Endothelial cell of umbilical vein (primary cell): ENCODE measurements at regions not wholly inside any gene's neighbourhood (a gene's known extent, or its start where the extent isn't known, plus 50 kb on each side); places are given as distances from the start of the nearest gene placed in this dataset.

Experiments
- BruUV-seq: library from RNA; stranded (reverse); fragments of 400-500 nt; replicated peaks from 2 replicates; lab custom pipeline; 2021; lab: Mats Ljungman, UMichigan
- CTCF ChIA-PET: fragments of 300-600, 350-600 bp; sonication (Branson Sonifier 250); formaldehyde crosslinking; loops from one replicate; lab custom pipeline; 2021; ENCODE audit warnings: antibody characterized with exemption, inconsistent platforms; lab: Charles Lee
- POLR2A ChIA-PET: fragments of 300-600, 350-600 bp; sonication (Branson Sonifier 250); formaldehyde crosslinking; loops from one replicate; lab custom pipeline; 2021; ENCODE audit warnings: antibody characterized with exemption, inconsistent platforms; lab: Charles Lee
- DNase-seq: peaks from one replicate; pipeline ENCODE4 v3.0.0-alpha.2; 2011; ENCODE audit warnings: low read depth, low spot score
- FAIRE-seq: peaks from 2 replicates; lab custom pipeline; 2011; peaks lifted over from hg19 to GRCh38; lab: Jason Lieb, UNC
- H2AFZ ChIP-seq: 2 replicates; pipeline ENCODE4 v1.6.0; 2012; ENCODE audit warnings: low read depth, low read length, control low read depth, inconsistent platforms
- H3K27ac ChIP-seq: 2 replicates; pipeline ENCODE4 v1.5.1; 2011; ENCODE audit warnings: low read depth, mild to moderate bottlenecking, control low read depth, low read length, moderate library complexity; ENCODE audit not compliant: insufficient read depth
- H3K27me3 ChIP-seq, 2 experiments: 2 replicates each; pipeline versions ENCODE4 v1.6.0 to v1.6.1; 2011; ENCODE audit warnings: low read length in 2 of 2, mixed read lengths in 1 of 2; ENCODE audit not compliant: control insufficient read depth in 2 of 2, insufficient read depth in 2 of 2
- H3K36me3 ChIP-seq, 2 experiments: 2 replicates in 1 of 2; 3 replicates in 1 of 2; pipeline ENCODE4 v1.5.1; 2011; ENCODE audit warnings: low read length in 2 of 2, mild to moderate bottlenecking in 1 of 2, moderate library complexity in 1 of 2; ENCODE audit not compliant: control insufficient read depth in 2 of 2, insufficient read depth in 2 of 2; ENCODE audit errors: extremely low read depth in 1 of 2
- H3K4me1 ChIP-seq: 3 replicates; pipeline ENCODE4 v1.5.1; 2011; ENCODE audit warnings: mild to moderate bottlenecking, low read length; ENCODE audit not compliant: control insufficient read depth, insufficient read depth; ENCODE audit errors: extremely low read depth
- H3K4me2 ChIP-seq: 2 replicates; pipeline ENCODE4 v1.6.1; 2011; ENCODE audit warnings: low read length, control low read depth, mixed read lengths; ENCODE audit not compliant: insufficient read depth
- H3K4me3 ChIP-seq, 3 experiments: fragments of 200-600 bp in 1 of 3; sonication (generic), shearing (Covaris generic) in 1 of 3; replicated peaks in 1 of 3; 2 replicates each; pipeline ENCODE4 v1.5.1; 2011 to 2016; ENCODE audit warnings: control low read depth in 3 of 3, low read length in 3 of 3, mild to moderate bottlenecking in 2 of 3, inconsistent platforms in 1 of 3, low read depth in 1 of 3, moderate library complexity in 1 of 3; ENCODE audit not compliant: insufficient read depth in 1 of 3
- H3K79me2 ChIP-seq: 2 replicates; pipeline ENCODE4 v1.6.0; 2012; ENCODE audit warnings: low read length, inconsistent platforms; ENCODE audit not compliant: control insufficient read depth, insufficient read depth
- H3K9ac ChIP-seq: replicated peaks from 2 replicates; pipeline ENCODE3; 2011; ENCODE audit warnings: low read length, control low read depth; ENCODE audit not compliant: insufficient read depth; ENCODE audit errors: extremely low read depth
- H3K9me1 ChIP-seq: replicated peaks from 3 replicates; pipeline ENCODE4 v1.6.0; 2011; ENCODE audit warnings: mild to moderate bottlenecking, low read length; ENCODE audit not compliant: control insufficient read depth, insufficient read depth; ENCODE audit errors: extremely low read depth
- H3K9me3 ChIP-seq: replicated peaks from 2 replicates; pipeline ENCODE4 v1.5.1; 2012; ENCODE audit warnings: low read length, inconsistent platforms; ENCODE audit not compliant: control insufficient read depth, insufficient read depth
- H4K20me1 ChIP-seq: replicated peaks from 2 replicates; pipeline ENCODE3; 2011; ENCODE audit warnings: mild to moderate bottlenecking, low read length; ENCODE audit not compliant: control insufficient read depth, insufficient read depth; ENCODE audit errors: extremely low read depth
- CTCF ChIP-seq, 2 donors: IDR thresholded peaks; 1 replicate in 1 of 2; 2 replicates in 1 of 2; pipeline ENCODE4 v1.5.1; 2011; ENCODE audit warnings: low read length in 2 of 2, mild to moderate bottlenecking in 2 of 2, moderate library complexity in 2 of 2, control low read depth in 1 of 2, inconsistent platforms in 1 of 2, low read depth in 1 of 2; ENCODE audit not compliant: insufficient read depth in 1 of 2; ENCODE audit errors: extremely low read depth in 1 of 2
- EZH2 ChIP-seq: IDR thresholded peaks from 2 replicates; pipeline ENCODE4 v1.6.1; 2012; ENCODE audit warnings: borderline replicate concordance, low read depth, mild to moderate bottlenecking, moderate library complexity, low read length, inconsistent platforms; ENCODE audit not compliant: severe bottlenecking
- FOS ChIP-seq: IDR thresholded peaks from 2 replicates; pipeline ENCODE4 v1.6.1; 2011; ENCODE audit warnings: mild to moderate bottlenecking, low read length, moderate library complexity, borderline replicate concordance; ENCODE audit not compliant: insufficient read depth
- GATA2 ChIP-seq: IDR thresholded peaks from 2 replicates; pipeline ENCODE4 v1.7.0; 2011; ENCODE audit warnings: low read depth, mild to moderate bottlenecking, moderate library complexity, mixed read lengths, low read length; ENCODE audit not compliant: insufficient read length, insufficient read depth
- JUN ChIP-seq: IDR thresholded peaks from 2 replicates; pipeline ENCODE4 v1.6.1; 2011; ENCODE audit warnings: borderline replicate concordance, low read depth; ENCODE audit not compliant: insufficient read length, insufficient read depth
- MYC ChIP-seq: IDR thresholded peaks from one replicate; pipeline ENCODE4 v1.6.1; 2011; ENCODE audit warnings: mild to moderate bottlenecking, low read depth, low read length
- POLR2A ChIP-seq: IDR thresholded peaks from 2 replicates; pipeline ENCODE4 v1.6.1; 2012; ENCODE audit warnings: low read depth, mild to moderate bottlenecking, control low read depth, low read length
- POLR2AphosphoS5 ChIP-seq: IDR thresholded peaks from 2 replicates; pipeline ENCODE4 v1.6.1; 2012; ENCODE audit warnings: low read depth, mild to moderate bottlenecking, control low read depth, low read length, moderate library complexity; ENCODE audit not compliant: insufficient read depth
- dilution Hi-C: fragments of 300-500 bp; cut with MboI; formaldehyde crosslinking; loops from one replicate; pipeline ENCODE4 v1.15.0; 2019; ENCODE audit warnings: low sequenced_read_pairs; ENCODE audit not compliant: extremely low pct_ligation_motif_present
- intact Hi-C: fragments of 100-400 bp; cut with micrococcal nuclease; formaldehyde crosslinking; loops from one replicate; pipeline ENCODE4 v1.10.0; 2022
- TF ChIP-seq, protein P1 (sequence below): IDR thresholded peaks from 2 replicates; pipeline ENCODE4 v1.6.1; 2011; ENCODE audit not compliant: insufficient read depth, insufficient read length

DNA sequence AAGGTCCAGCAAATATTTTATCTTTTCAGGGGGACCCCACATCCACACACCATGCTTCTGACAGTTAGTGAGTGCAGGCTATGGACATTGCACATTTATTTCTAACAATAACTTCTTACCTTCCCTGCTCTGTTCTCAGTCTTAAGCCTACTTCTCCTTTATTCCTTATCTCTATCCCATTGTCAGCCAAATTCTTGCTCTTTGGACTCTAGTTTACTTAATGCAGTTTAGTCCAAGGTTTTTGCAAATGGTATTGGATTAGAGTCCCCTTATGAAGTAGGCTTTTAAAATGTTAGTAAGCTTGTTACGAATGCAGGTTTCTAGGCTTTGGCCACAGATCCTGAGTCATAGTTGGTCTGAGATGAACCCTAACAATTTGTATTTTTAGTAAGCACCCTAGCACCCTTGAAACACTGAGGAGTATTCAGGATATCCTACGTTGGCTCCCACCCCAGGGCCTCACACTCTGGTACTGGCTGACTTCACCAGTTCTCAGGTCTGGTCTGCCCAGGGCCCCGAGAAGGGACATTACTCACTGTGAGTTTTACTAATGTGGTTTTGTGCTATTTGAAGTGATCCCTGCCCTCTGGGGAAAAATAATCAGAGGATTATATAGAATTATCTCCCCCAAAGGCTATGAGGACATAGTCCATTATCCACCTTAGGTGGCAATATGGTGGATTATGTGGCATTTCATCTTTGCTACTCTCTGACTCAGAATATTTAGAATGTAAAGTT lies 239.5 kb downstream of the TGFB2 start:
- Histone ChIP-seq H3K9me3 (no peaks in the 10 kb centered on the region), H3K4me1 (peaks cover 14% of the 10 kb centered on the region), H3K36me3 (no peaks in the 10 kb centered on the region), H3K9me1 (no peaks in the 10 kb centered on the region), H3K27me3 (no peaks in the 10 kb centered on the region), H3K9ac (no peak overlapping the region), H3K27ac (peak overlapping the region; percentile 77), H4K20me1 (no peaks in the 10 kb centered on the region), H3K4me2 (no peak overlapping the region), H3K79me2 (no peaks in the 10 kb centered on the region), H3K4me3 (no peak overlapping the region), H2AFZ (no peak overlapping the region)
- intact Hi-C loops, result loop anchor here (5.0 kb wide), 1 partner anchor 222 kb away; no protein-coding TSS in a partner anchor
- POLR2A ChIA-PET, result no interaction called here
- DNase-seq, result no peak
- BruUV-seq, result no TSS peak
- FAIRE-seq, result peak; percentile 12
- CTCF ChIA-PET, result interaction anchor here (0.9 to 1.2 kb wide), 2 partner anchors 26 to 246 kb away, joined by 3 to 5 read pairs; no protein-coding TSS in a partner anchor
- dilution Hi-C loops, result no loop called here
- TF ChIP-seq MYC (no peak), POLR2A (no peak), FOS (no peak), JUN (no peak), EZH2 (no peak)

DNA sequence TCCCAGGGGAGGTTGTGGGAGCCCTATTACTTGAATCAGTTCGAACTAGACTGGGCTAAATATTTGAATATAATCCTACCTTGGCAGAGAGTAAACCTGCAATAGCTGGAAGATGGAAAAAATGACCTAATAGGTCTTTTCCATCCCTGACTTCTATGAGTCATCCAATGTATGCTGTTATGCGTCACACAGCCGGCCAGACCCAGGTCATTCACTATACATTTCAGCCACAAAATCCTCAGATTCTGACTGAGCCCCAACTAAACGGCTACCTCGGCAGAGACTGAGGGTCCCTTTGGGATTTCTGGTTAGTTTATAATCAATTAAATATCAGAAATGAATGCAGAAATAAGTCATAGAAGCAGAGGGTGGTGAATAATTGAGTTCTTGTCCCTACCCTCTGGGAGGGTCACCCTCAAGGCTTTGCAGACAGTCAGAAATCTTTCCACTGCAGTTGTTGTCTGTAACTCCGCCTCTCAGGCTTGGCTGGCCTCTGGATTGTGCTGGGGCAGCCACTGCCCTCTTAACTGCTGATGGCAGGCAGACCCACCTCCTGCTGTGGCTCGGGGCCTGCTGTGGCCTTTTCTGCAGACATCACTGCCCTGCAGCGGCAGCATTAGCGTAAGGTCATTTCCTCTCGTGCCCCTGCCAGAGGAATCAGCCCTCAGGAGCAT lies 240.5 kb downstream of the TGFB2 start:
- Histone ChIP-seq H3K9me1 (no peaks in the 10 kb centered on the region), H2AFZ (peak overlapping the region; percentile 75), H3K9ac (peak overlapping the region; percentile 61), H3K4me2 (peak overlapping the region; percentile 38), H3K9me3 (no peaks in the 10 kb centered on the region), H3K79me2 (no peaks in the 10 kb centered on the region), H4K20me1 (no peaks in the 10 kb centered on the region), H3K27ac (peak overlapping the region; percentile 77), H3K27me3 (no peaks in the 10 kb centered on the region), H3K36me3 (no peaks in the 10 kb centered on the region), H3K4me3 (peak overlapping the region in 1 of 3 experiments; percentile 4), H3K4me1 (peaks cover 14% of the 10 kb centered on the region)
- BruUV-seq, result TSS peak; percentile 95
- peak; percentile 86 for DNase-seq
- intact Hi-C loops, result loop anchor here (5.0 kb wide), 1 partner anchor 223 kb away; no protein-coding TSS in a partner anchor
- dilution Hi-C loops, result no loop called here
- POLR2A ChIA-PET, result no interaction called here
- peak; percentile 90 for FAIRE-seq
- CTCF ChIA-PET, result interaction anchor here (0.9 to 1.2 kb wide), 2 partner anchors 27 to 247 kb away, joined by 3 to 5 read pairs; no protein-coding TSS in a partner anchor
- TF ChIP-seq, protein P1, sequence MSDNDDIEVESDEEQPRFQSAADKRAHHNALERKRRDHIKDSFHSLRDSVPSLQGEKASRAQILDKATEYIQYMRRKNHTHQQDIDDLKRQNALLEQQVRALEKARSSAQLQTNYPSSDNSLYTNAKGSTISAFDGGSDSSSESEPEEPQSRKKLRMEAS, result no peak
- TF ChIP-seq JUN (peak; percentile 99), POLR2A (peak; percentile 28), EZH2 (no peak), GATA2 (no peak), FOS (peak; percentile 94), POLR2AphosphoS5 (peak; percentile 23), CTCF (IDR thresholded peaks at IDR 0.05; ENCODE audit: extremely low read depth in 1 of 2, insufficient read depth in 1 of 2, low read depth in 1 of 2, low read length in 2 of 2) (no peak), MYC (no peak)
